Transverse colon (tissue), 4 donors: ENCODE measurements at regions not wholly inside any gene's neighbourhood (a gene's known extent, or its start where the extent isn't known, plus 50 kb on each side); places are given as distances from the start of the nearest gene placed in this dataset.

ENCODE experiments used
- EP300 ChIP-seq: sonication (generic); formaldehyde crosslinking; IDR thresholded peaks from one replicate; pipeline ENCODE4 v1.6.1; 2017; ENCODE audit warnings: antibody characterized with exemption, low read depth
- POLR2A ChIP-seq: fragments of 450-650 bp; IDR thresholded peaks from one replicate; pipeline ENCODE4 v1.6.1; 2016; ENCODE audit warnings: antibody characterized with exemption, mild to moderate bottlenecking, moderate library complexity
- POLR2AphosphoS5 ChIP-seq, 3 donors: sonication (generic); formaldehyde crosslinking; IDR thresholded peaks; one replicate each; pipeline ENCODE4 v1.6.1; 2016; ENCODE audit warnings: antibody characterized with exemption in 3 of 3
- TF ChIP-seq, protein P1 (sequence below), 5 experiments: fragments of 200-600 bp in 3 of 5; fragments of 450-650 bp in 2 of 5; sonication (generic) in 3 of 5; IDR thresholded peaks; 1 replicate in 2 of 5; 2 replicates in 3 of 5; pipeline ENCODE4 v1.5.1; 2016 to 2017; ENCODE audit warnings: antibody characterized with exemption in 5 of 5, inconsistent platforms in 3 of 5, mild to moderate bottlenecking in 2 of 5, moderate library complexity in 1 of 5

GRCh38 chr1:69414574-69414973, 153.1 kb upstream of the LRRC7 start:
- TF ChIP-seq, protein P1, sequence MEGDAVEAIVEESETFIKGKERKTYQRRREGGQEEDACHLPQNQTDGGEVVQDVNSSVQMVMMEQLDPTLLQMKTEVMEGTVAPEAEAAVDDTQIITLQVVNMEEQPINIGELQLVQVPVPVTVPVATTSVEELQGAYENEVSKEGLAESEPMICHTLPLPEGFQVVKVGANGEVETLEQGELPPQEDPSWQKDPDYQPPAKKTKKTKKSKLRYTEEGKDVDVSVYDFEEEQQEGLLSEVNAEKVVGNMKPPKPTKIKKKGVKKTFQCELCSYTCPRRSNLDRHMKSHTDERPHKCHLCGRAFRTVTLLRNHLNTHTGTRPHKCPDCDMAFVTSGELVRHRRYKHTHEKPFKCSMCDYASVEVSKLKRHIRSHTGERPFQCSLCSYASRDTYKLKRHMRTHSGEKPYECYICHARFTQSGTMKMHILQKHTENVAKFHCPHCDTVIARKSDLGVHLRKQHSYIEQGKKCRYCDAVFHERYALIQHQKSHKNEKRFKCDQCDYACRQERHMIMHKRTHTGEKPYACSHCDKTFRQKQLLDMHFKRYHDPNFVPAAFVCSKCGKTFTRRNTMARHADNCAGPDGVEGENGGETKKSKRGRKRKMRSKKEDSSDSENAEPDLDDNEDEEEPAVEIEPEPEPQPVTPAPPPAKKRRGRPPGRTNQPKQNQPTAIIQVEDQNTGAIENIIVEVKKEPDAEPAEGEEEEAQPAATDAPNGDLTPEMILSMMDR (IDR thresholded peaks at IDR 0.05) = no peak
- TF ChIP-seq POLR2A (no peak), POLR2AphosphoS5 (IDR thresholded peaks at IDR 0.05) (no peak), EP300 (no peak)
